ENCODE measurements at regions not wholly inside any gene's neighbourhood (a gene's known extent, or its start where the extent isn't known, plus 50 kb on each side); places are given as distances from the start of the nearest gene placed in this dataset.

GRCh38 chr5:164580155-164580554, 1074.7 kb downstream of the MAT2B start:
- no peak overlapping the region for H3K4me2 ChIP-seq (ENCODE audit: low read length)
- H3K36me3 ChIP-seq (ENCODE audit: insufficient read depth, low read length) = no peaks in the 10 kb centered on the region
- H3K9ac ChIP-seq (ENCODE audit: low read length) = no peak overlapping the region
- no peaks in the 10 kb centered on the region for H3F3A ChIP-seq (ENCODE audit: insufficient read depth, low read length, poor library complexity, severe bottlenecking)
- no peaks in the 10 kb centered on the region for H3K27me3 ChIP-seq (ENCODE audit: insufficient read depth, low read depth, low read length)
- no peak for TF ChIP-seq REST (IDR thresholded peaks at IDR 0.05; ENCODE audit: borderline replicate concordance)
- TF ChIP-seq CTCF (IDR thresholded peaks at IDR 0.05; ENCODE audit: poor library complexity, severe bottlenecking) = no peak
- no peak for TF ChIP-seq RAD21 (conservative IDR thresholded peaks at IDR 0.05)
- no peak for TF ChIP-seq TAF1 (IDR thresholded peaks at IDR 0.05; ENCODE audit: low read depth)
- TF ChIP-seq MXI1 (conservative IDR thresholded peaks at IDR 0.05; ENCODE audit: poor library complexity, severe bottlenecking) = no peak
- H3K9me2 ChIP-seq (ENCODE audit: insufficient read depth, low read length) = no peaks in the 10 kb centered on the region
- H4K20me1 ChIP-seq (ENCODE audit: insufficient read depth) = no peaks in the 10 kb centered on the region
- H3K79me2 ChIP-seq (replicated peaks; ENCODE audit: insufficient read depth, low read length) = no peaks in the 10 kb centered on the region
- H3K4me3 ChIP-seq (ENCODE audit: low read length) = no peak overlapping the region
- no peak overlapping the region for H3K27ac ChIP-seq (ENCODE audit: low read length)
- H3K9me3 ChIP-seq (ENCODE audit: low read length) = no peaks in the 10 kb centered on the region
- H2AFZ ChIP-seq (ENCODE audit: low read depth, low read length) = no peak overlapping the region

- TF ChIP-seq REST (IDR thresholded peaks at IDR 0.05; ENCODE audit: borderline replicate concordance) = no peak
- no peak for TF ChIP-seq EP300 (conservative IDR thresholded peaks at IDR 0.05; ENCODE audit: poor library complexity, severe bottlenecking)
- no peak for TF ChIP-seq EZH2 (IDR thresholded peaks at IDR 0.05; ENCODE audit: borderline replicate concordance, insufficient read depth, low read length, poor library complexity, severe bottlenecking)
- TF ChIP-seq MXI1 (conservative IDR thresholded peaks at IDR 0.05; ENCODE audit: poor library complexity, severe bottlenecking) = no peak
- TF ChIP-seq RAD21 (conservative IDR thresholded peaks at IDR 0.05) = no peak
- TF ChIP-seq TAF1 (IDR thresholded peaks at IDR 0.05; ENCODE audit: low read depth) = no peak
- TF ChIP-seq CTCF (IDR thresholded peaks at IDR 0.05; ENCODE audit: poor library complexity, severe bottlenecking) = no peak
- no peak for TF ChIP-seq SMC3 (conservative IDR thresholded peaks at IDR 0.05; ENCODE audit: poor library complexity)
- TF ChIP-seq POLR2AphosphoS5 (IDR thresholded peaks at IDR 0.05) = no peak
- H3K79me2 ChIP-seq (replicated peaks; ENCODE audit: insufficient read depth, low read length) = no peaks in the 10 kb centered on the region
- H3K9me2 ChIP-seq (ENCODE audit: insufficient read depth, low read length) = no peaks in the 10 kb centered on the region
- H3K27me3 ChIP-seq (ENCODE audit: insufficient read depth, low read depth, low read length) = no peaks in the 10 kb centered on the region
- H3K27ac ChIP-seq (ENCODE audit: low read length) = no peak overlapping the region
- no peaks in the 10 kb centered on the region for H4K20me1 ChIP-seq (ENCODE audit: insufficient read depth)
- no peaks in the 10 kb centered on the region for H3F3A ChIP-seq (ENCODE audit: insufficient read depth, low read length, poor library complexity, severe bottlenecking)
- no peaks in the 10 kb centered on the region for H3K36me3 ChIP-seq (ENCODE audit: insufficient read depth, low read length)
- H3K9ac ChIP-seq (ENCODE audit: low read length) = no peak overlapping the region
- H2AFZ ChIP-seq (ENCODE audit: low read depth, low read length) = no peak overlapping the region
- no peak overlapping the region for H3K4me3 ChIP-seq (ENCODE audit: low read length)
- no peak overlapping the region for H3K4me2 ChIP-seq (ENCODE audit: low read length)
- H3K9me3 ChIP-seq (ENCODE audit: low read length) = no peaks in the 10 kb centered on the region
Observed at GRCh38 chr5:164581889-164582288, 1076.5 kb downstream of the MAT2B start.
